Esophagus squamous epithelium (tissue), 4 donors: ENCODE measurements at regions not wholly inside any gene's neighbourhood (a gene's known extent, or its start where the extent isn't known, plus 50 kb on each side); places are given as distances from the start of the nearest gene placed in this dataset.

ENCODE experiments used
- POLR2A ChIP-seq, 4 donors: fragments of 450-650 bp; IDR thresholded peaks; one replicate each; pipeline ENCODE4 v1.6.1; 2017; ENCODE audit warnings: antibody characterized with exemption in 4 of 4, mild to moderate bottlenecking in 4 of 4, moderate library complexity in 3 of 4
- TF ChIP-seq, protein P1 (sequence below), 6 experiments: fragments of 450-650 bp in 4 of 6; fragments of 200-600 bp in 2 of 6; sonication (generic) in 2 of 6; IDR thresholded peaks; one replicate each; pipeline ENCODE4 v1.5.1; 2016 to 2019; ENCODE audit warnings: antibody characterized with exemption in 6 of 6, mild to moderate bottlenecking in 4 of 6, moderate library complexity in 4 of 6

- TF ChIP-seq, protein P1, sequence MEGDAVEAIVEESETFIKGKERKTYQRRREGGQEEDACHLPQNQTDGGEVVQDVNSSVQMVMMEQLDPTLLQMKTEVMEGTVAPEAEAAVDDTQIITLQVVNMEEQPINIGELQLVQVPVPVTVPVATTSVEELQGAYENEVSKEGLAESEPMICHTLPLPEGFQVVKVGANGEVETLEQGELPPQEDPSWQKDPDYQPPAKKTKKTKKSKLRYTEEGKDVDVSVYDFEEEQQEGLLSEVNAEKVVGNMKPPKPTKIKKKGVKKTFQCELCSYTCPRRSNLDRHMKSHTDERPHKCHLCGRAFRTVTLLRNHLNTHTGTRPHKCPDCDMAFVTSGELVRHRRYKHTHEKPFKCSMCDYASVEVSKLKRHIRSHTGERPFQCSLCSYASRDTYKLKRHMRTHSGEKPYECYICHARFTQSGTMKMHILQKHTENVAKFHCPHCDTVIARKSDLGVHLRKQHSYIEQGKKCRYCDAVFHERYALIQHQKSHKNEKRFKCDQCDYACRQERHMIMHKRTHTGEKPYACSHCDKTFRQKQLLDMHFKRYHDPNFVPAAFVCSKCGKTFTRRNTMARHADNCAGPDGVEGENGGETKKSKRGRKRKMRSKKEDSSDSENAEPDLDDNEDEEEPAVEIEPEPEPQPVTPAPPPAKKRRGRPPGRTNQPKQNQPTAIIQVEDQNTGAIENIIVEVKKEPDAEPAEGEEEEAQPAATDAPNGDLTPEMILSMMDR (IDR thresholded peaks at IDR 0.05) = no peak
- no peak for TF ChIP-seq POLR2A (IDR thresholded peaks at IDR 0.05)
Measured at GRCh38 chr5:107323536-107323935, 347.2 kb downstream of the EFNA5 start.
